ENCODE measurements at regions not wholly inside any gene's neighbourhood (a gene's known extent, or its start where the extent isn't known, plus 50 kb on each side); places are given as distances from the start of the nearest gene placed in this dataset.

- peak; percentile 76 for DNase-seq (ENCODE audit: low read depth)
- TF ChIP-seq, protein P1, sequence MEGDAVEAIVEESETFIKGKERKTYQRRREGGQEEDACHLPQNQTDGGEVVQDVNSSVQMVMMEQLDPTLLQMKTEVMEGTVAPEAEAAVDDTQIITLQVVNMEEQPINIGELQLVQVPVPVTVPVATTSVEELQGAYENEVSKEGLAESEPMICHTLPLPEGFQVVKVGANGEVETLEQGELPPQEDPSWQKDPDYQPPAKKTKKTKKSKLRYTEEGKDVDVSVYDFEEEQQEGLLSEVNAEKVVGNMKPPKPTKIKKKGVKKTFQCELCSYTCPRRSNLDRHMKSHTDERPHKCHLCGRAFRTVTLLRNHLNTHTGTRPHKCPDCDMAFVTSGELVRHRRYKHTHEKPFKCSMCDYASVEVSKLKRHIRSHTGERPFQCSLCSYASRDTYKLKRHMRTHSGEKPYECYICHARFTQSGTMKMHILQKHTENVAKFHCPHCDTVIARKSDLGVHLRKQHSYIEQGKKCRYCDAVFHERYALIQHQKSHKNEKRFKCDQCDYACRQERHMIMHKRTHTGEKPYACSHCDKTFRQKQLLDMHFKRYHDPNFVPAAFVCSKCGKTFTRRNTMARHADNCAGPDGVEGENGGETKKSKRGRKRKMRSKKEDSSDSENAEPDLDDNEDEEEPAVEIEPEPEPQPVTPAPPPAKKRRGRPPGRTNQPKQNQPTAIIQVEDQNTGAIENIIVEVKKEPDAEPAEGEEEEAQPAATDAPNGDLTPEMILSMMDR (IDR thresholded peaks at IDR 0.05; ENCODE audit: insufficient read depth, low read depth, low read length), result no peak
- no peak overlapping the region for H3K4me3 ChIP-seq (ENCODE audit: low read depth, low read length)
Observed at GRCh38 chr21:35254006-35254764, 205.1 kb upstream of the RUNX1 start.

GRCh38 chr21:35252831-35253230, 203.7 kb upstream of the RUNX1 start:
- H3K4me3 ChIP-seq (ENCODE audit: low read depth, low read length), result no peak overlapping the region
- no peak for DNase-seq (ENCODE audit: low read depth)
- TF ChIP-seq, protein P1 (IDR thresholded peaks at IDR 0.05; ENCODE audit: insufficient read depth, low read depth, low read length), result no peak

GRCh38 chr21:35249636-35250035, 200.5 kb upstream of the RUNX1 start:
- DNase-seq (ENCODE audit: low read depth), result no peak
- TF ChIP-seq, protein P1 (IDR thresholded peaks at IDR 0.05; ENCODE audit: insufficient read depth, low read depth, low read length), result no peak
- no peak overlapping the region for H3K4me3 ChIP-seq (ENCODE audit: low read depth, low read length)

GRCh38 chr21:35245879-35246278, 196.8 kb upstream of the RUNX1 start:
- DNase-seq (ENCODE audit: low read depth), result no peak
- TF ChIP-seq, protein P1 (IDR thresholded peaks at IDR 0.05; ENCODE audit: insufficient read depth, low read depth, low read length), result no peak

DNA sequence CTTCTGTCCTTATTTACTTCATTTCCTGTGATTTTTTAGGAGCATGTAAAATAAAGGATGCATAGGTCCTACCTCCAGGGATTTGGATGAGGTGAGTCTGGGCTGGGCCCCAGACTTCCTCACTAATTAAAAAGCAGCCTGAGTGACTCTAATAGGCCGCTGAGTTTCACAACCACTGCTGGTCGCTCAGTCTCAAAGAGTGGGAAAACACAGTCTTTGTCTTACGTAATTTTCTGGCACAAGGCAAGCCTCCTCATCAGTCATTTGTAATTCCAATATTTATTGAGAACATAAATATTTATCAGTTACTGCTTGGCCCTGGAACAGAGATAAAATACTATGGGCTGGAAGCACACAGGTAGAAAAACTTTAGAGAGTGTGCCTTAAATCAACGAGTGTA, 195.4 kb upstream of the RUNX1 start:
- no peak overlapping the region for H3K4me3 ChIP-seq (ENCODE audit: low read depth, low read length)
- peak; percentile 85 for DNase-seq (ENCODE audit: low read depth)
- TF ChIP-seq, protein P1 (IDR thresholded peaks at IDR 0.05; ENCODE audit: insufficient read depth, low read depth, low read length), result no peak

More at GRCh38 chr21:35245879-35246278, 196.8 kb upstream of the RUNX1 start:
- no peak overlapping the region for H3K4me3 ChIP-seq (ENCODE audit: low read depth, low read length)

GRCh38 chr21:35243171-35243570, 194.1 kb upstream of the RUNX1 start:
- no peak for DNase-seq (ENCODE audit: low read depth)
- no peak overlapping the region for H3K4me3 ChIP-seq (ENCODE audit: low read depth, low read length)
- TF ChIP-seq, protein P1 (IDR thresholded peaks at IDR 0.05; ENCODE audit: insufficient read depth, low read depth, low read length), result no peak

DNA sequence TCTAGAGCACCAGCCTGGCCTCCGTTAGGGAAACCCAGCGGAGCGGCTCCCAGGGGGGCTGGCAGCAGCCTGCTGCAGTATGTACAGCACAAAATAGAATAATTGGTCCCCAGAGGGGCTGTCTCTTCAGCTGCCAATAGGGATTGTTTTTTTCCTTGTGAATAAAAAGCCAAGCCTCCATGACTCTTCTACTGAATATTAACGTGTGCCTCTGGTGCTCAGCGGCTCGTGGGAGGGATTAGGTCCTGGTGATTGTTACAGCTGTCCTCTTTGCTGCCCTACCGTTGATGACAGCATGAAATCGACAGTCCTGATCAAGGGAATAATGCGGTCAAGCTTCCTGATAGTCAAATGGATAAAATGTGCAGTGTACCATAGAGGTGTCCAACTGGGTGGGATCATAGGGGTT, 190.7 kb upstream of the RUNX1 start:
- TF ChIP-seq, protein P1 (IDR thresholded peaks at IDR 0.05; ENCODE audit: insufficient read depth, low read depth, low read length), result no peak
- H3K4me3 ChIP-seq (ENCODE audit: low read depth, low read length), result no peak overlapping the region
- DNase-seq (ENCODE audit: low read depth), result no peak

Data from fibroblast of villous mesenchyme (primary cell).